ENCODE measurements at regions not wholly inside any gene's neighbourhood (a gene's known extent, or its start where the extent isn't known, plus 50 kb on each side); places are given as distances from the start of the nearest gene placed in this dataset.

DNA sequence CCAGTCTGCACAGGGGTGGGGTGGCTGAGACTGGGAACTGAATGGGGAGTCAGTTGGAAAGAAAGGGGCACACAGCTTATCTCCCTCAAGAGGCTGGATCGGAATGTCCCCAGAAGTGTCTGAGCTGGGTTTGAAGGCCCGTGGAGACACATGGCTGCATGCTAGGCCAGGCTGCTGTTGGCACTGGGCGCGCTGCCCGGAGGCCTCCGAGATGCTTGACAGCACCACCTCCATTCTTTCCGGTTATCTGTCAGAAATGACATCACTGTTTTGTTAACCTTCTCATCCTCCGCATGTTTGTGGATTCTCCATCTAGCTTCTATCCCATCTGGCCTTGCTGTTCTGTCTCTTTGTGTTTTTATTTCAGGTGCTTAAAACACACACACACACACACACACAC lies 85.5 kb downstream of the APIP start:
- DNase-seq (ENCODE audit: low spot score), result no peak
- H3K36me3 ChIP-seq (replicated peaks in 1 of 2; ENCODE audit: control insufficient read depth in 2 of 2, insufficient read depth in 2 of 2, low read length in 2 of 2), result no peaks in the 10 kb centered on the region
- no peak overlapping the region for H3K14ac ChIP-seq (ENCODE audit: low read length)
- H3K18ac ChIP-seq (ENCODE audit: low read length), result peak overlapping the region; percentile 40
- H2AFZ ChIP-seq (ENCODE audit: low read length), result no peak overlapping the region
- no peak overlapping the region for H3K4me3 ChIP-seq (ENCODE audit: low read length in 2 of 2)
- WGBS, 2 donors (ENCODE audit: extremely low coverage in 2 of 2, insufficient read length in 2 of 2, insufficient replicate concordance in 1 of 2), result no CpG with 5 or more reads among the region's 8 CpGs
- H3K9me3 ChIP-seq (replicated peaks in 1 of 2; ENCODE audit: control insufficient read depth in 2 of 2, insufficient read depth in 1 of 2, low read depth in 1 of 2, low read length in 2 of 2), result no peaks in the 10 kb centered on the region
- no peak overlapping the region for H2BK12ac ChIP-seq (ENCODE audit: low read length)
- H3K9ac ChIP-seq (ENCODE audit: low read depth, low read length, poor library complexity), result no peak overlapping the region
- no peaks in the 10 kb centered on the region for H3K27me3 ChIP-seq (ENCODE audit: control insufficient read depth in 3 of 3, insufficient read depth in 3 of 3, low read depth in 1 of 3, low read length in 3 of 3)
- no peaks in the 10 kb centered on the region for H3K79me1 ChIP-seq (ENCODE audit: low read depth, low read length)
- H3K4me1 ChIP-seq (ENCODE audit: control insufficient read depth in 2 of 2, insufficient read depth in 1 of 2, low read depth in 1 of 2, low read length in 2 of 2), result peaks cover 0 to 4% of the 10 kb centered on the region in 2 donors
- no peak overlapping the region for H2BK5ac ChIP-seq (ENCODE audit: low read length)
- H2AK5ac ChIP-seq (ENCODE audit: low read depth, low read length), result no peak overlapping the region
- H3K27ac ChIP-seq (replicated peaks; ENCODE audit: low read length), result no peak overlapping the region
- no peak overlapping the region for H3K4ac ChIP-seq (ENCODE audit: low read length)
- no peak overlapping the region for H4K91ac ChIP-seq (ENCODE audit: low read depth, low read length, poor library complexity)
- no peak overlapping the region for H4K8ac ChIP-seq (ENCODE audit: low read depth, low read length)
- peak overlapping the region; percentile 49 for H2BK120ac ChIP-seq (ENCODE audit: low read depth, low read length)
- H3K4me2 ChIP-seq (ENCODE audit: insufficient read depth, low read length, poor library complexity, severe bottlenecking), result no peak overlapping the region
- no peak overlapping the region for H2BK15ac ChIP-seq (ENCODE audit: low read length)
- no peak overlapping the region for H3K23ac ChIP-seq (ENCODE audit: low read depth, low read length, poor library complexity)

- no peak overlapping the region for H2BK15ac ChIP-seq (ENCODE audit: low read length)
- H4K91ac ChIP-seq (ENCODE audit: low read depth, low read length, poor library complexity), result no peak overlapping the region
- DNase-seq (ENCODE audit: low spot score), result no peak
- no peak overlapping the region for H2AFZ ChIP-seq (ENCODE audit: low read length)
- H3K4ac ChIP-seq (ENCODE audit: low read length), result no peak overlapping the region
- no peaks in the 10 kb centered on the region for H3K36me3 ChIP-seq (replicated peaks in 1 of 2; ENCODE audit: control insufficient read depth in 2 of 2, insufficient read depth in 2 of 2, low read length in 2 of 2)
- H2BK12ac ChIP-seq (ENCODE audit: low read length), result no peak overlapping the region
- H3K27ac ChIP-seq (replicated peaks; ENCODE audit: low read length), result no peak overlapping the region
- WGBS, 2 donors (ENCODE audit: extremely low coverage in 2 of 2, insufficient read length in 2 of 2, insufficient replicate concordance in 1 of 2), result no CpG with 5 or more reads among the region's 5 CpGs
- no peak overlapping the region for H3K23ac ChIP-seq (ENCODE audit: low read depth, low read length, poor library complexity)
- H4K8ac ChIP-seq (ENCODE audit: low read depth, low read length), result no peak overlapping the region
- no peak overlapping the region for H3K14ac ChIP-seq (ENCODE audit: low read length)
- peaks cover 0 to 4% of the 10 kb centered on the region in 2 donors for H3K4me1 ChIP-seq (ENCODE audit: control insufficient read depth in 2 of 2, insufficient read depth in 1 of 2, low read depth in 1 of 2, low read length in 2 of 2)
- H3K9ac ChIP-seq (ENCODE audit: low read depth, low read length, poor library complexity), result no peak overlapping the region
- H3K79me1 ChIP-seq (ENCODE audit: low read depth, low read length), result no peaks in the 10 kb centered on the region
- no peak overlapping the region for H2BK5ac ChIP-seq (ENCODE audit: low read length)
- no peak overlapping the region for H3K4me3 ChIP-seq (ENCODE audit: low read length in 2 of 2)
- H3K9me3 ChIP-seq (replicated peaks in 1 of 2; ENCODE audit: control insufficient read depth in 2 of 2, insufficient read depth in 1 of 2, low read depth in 1 of 2, low read length in 2 of 2), result no peaks in the 10 kb centered on the region
- H3K4me2 ChIP-seq (ENCODE audit: insufficient read depth, low read length, poor library complexity, severe bottlenecking), result no peak overlapping the region
- H2BK120ac ChIP-seq (ENCODE audit: low read depth, low read length), result no peak overlapping the region
- no peak overlapping the region for H3K18ac ChIP-seq (ENCODE audit: low read length)
- no peak overlapping the region for H2AK5ac ChIP-seq (ENCODE audit: low read depth, low read length)
- no peaks in the 10 kb centered on the region for H3K27me3 ChIP-seq (ENCODE audit: control insufficient read depth in 3 of 3, insufficient read depth in 3 of 3, low read depth in 1 of 3, low read length in 3 of 3)
Observed at GRCh38 chr11:34830035-34830434, 86.1 kb downstream of the APIP start.

- no peak overlapping the region for H3K14ac ChIP-seq (ENCODE audit: low read length)
- no peak overlapping the region for H3K9ac ChIP-seq (ENCODE audit: low read depth, low read length, poor library complexity)
- H3K27me3 ChIP-seq (ENCODE audit: control insufficient read depth in 3 of 3, insufficient read depth in 3 of 3, low read depth in 1 of 3, low read length in 3 of 3), result no peaks in the 10 kb centered on the region
- no CpG with 5 or more reads among the region's 1 CpG for WGBS, 2 donors (ENCODE audit: extremely low coverage in 2 of 2, insufficient read length in 2 of 2, insufficient replicate concordance in 1 of 2)
- H3K79me1 ChIP-seq (ENCODE audit: low read depth, low read length), result no peaks in the 10 kb centered on the region
- H2BK120ac ChIP-seq (ENCODE audit: low read depth, low read length), result no peak overlapping the region
- H4K91ac ChIP-seq (ENCODE audit: low read depth, low read length, poor library complexity), result no peak overlapping the region
- H2BK15ac ChIP-seq (ENCODE audit: low read length), result no peak overlapping the region
- H3K18ac ChIP-seq (ENCODE audit: low read length), result no peak overlapping the region
- no peak overlapping the region for H2AK5ac ChIP-seq (ENCODE audit: low read depth, low read length)
- H3K4me2 ChIP-seq (ENCODE audit: insufficient read depth, low read length, poor library complexity, severe bottlenecking), result no peak overlapping the region
- H4K8ac ChIP-seq (ENCODE audit: low read depth, low read length), result no peak overlapping the region
- no peak for DNase-seq (ENCODE audit: low spot score)
- H3K23ac ChIP-seq (ENCODE audit: low read depth, low read length, poor library complexity), result no peak overlapping the region
- peaks cover 0 to 12% of the 10 kb centered on the region in 2 donors for H3K4me1 ChIP-seq (ENCODE audit: control insufficient read depth in 2 of 2, insufficient read depth in 1 of 2, low read depth in 1 of 2, low read length in 2 of 2)
- H3K36me3 ChIP-seq (replicated peaks in 1 of 2; ENCODE audit: control insufficient read depth in 2 of 2, insufficient read depth in 2 of 2, low read length in 2 of 2), result no peaks in the 10 kb centered on the region
- no peaks in the 10 kb centered on the region for H3K9me3 ChIP-seq (replicated peaks in 1 of 2; ENCODE audit: control insufficient read depth in 2 of 2, insufficient read depth in 1 of 2, low read depth in 1 of 2, low read length in 2 of 2)
- no peak overlapping the region for H3K4me3 ChIP-seq (ENCODE audit: low read length in 2 of 2)
- H3K27ac ChIP-seq (replicated peaks; ENCODE audit: low read length), result no peak overlapping the region
- no peak overlapping the region for H2BK5ac ChIP-seq (ENCODE audit: low read length)
- no peak overlapping the region for H2BK12ac ChIP-seq (ENCODE audit: low read length)
- H2AFZ ChIP-seq (ENCODE audit: low read length), result no peak overlapping the region
- H3K4ac ChIP-seq (ENCODE audit: low read length), result no peak overlapping the region
Observed at GRCh38 chr11:34827228-34827627, 89.0 kb downstream of the APIP start.

GRCh38 chr11:34826384-34826726 lies 89.8 kb downstream of the APIP start:
- no peak for DNase-seq (ENCODE audit: low spot score)
- Histone ChIP-seq H3K4me3 (ENCODE audit: low read length in 2 of 2) (no peak overlapping the region), H2BK15ac (ENCODE audit: low read length) (no peak overlapping the region), H3K9me3 (replicated peaks in 1 of 2; ENCODE audit: control insufficient read depth in 2 of 2, insufficient read depth in 1 of 2, low read depth in 1 of 2, low read length in 2 of 2) (no peaks in the 10 kb centered on the region), H3K9ac (ENCODE audit: low read depth, low read length, poor library complexity) (no peak overlapping the region), H2AFZ (ENCODE audit: low read length) (no peak overlapping the region), H3K27me3 (ENCODE audit: control insufficient read depth in 3 of 3, insufficient read depth in 3 of 3, low read depth in 1 of 3, low read length in 3 of 3) (no peaks in the 10 kb centered on the region), H3K18ac (ENCODE audit: low read length) (no peak overlapping the region), H2BK120ac (ENCODE audit: low read depth, low read length) (no peak overlapping the region), H2AK5ac (ENCODE audit: low read depth, low read length) (no peak overlapping the region), H3K14ac (ENCODE audit: low read length) (no peak overlapping the region), H4K8ac (ENCODE audit: low read depth, low read length) (no peak overlapping the region), H3K4me1 (ENCODE audit: control insufficient read depth in 2 of 2, insufficient read depth in 1 of 2, low read depth in 1 of 2, low read length in 2 of 2) (peaks cover 0 to 12% of the 10 kb centered on the region in 2 donors), H3K23ac (ENCODE audit: low read depth, low read length, poor library complexity) (no peak overlapping the region), H2BK5ac (ENCODE audit: low read length) (no peak overlapping the region), H2BK12ac (ENCODE audit: low read length) (no peak overlapping the region), H3K4me2 (ENCODE audit: insufficient read depth, low read length, poor library complexity, severe bottlenecking) (no peak overlapping the region), H3K27ac (replicated peaks; ENCODE audit: low read length) (no peak overlapping the region), H4K91ac (ENCODE audit: low read depth, low read length, poor library complexity) (no peak overlapping the region), H3K36me3 (replicated peaks in 1 of 2; ENCODE audit: control insufficient read depth in 2 of 2, insufficient read depth in 2 of 2, low read length in 2 of 2) (no peaks in the 10 kb centered on the region), H3K4ac (ENCODE audit: low read length) (no peak overlapping the region), H3K79me1 (ENCODE audit: low read depth, low read length) (no peaks in the 10 kb centered on the region)
- WGBS, 2 donors (ENCODE audit: extremely low coverage in 2 of 2, insufficient read length in 2 of 2, insufficient replicate concordance in 1 of 2), result no CpG with 5 or more reads among the region's 1 CpG
